GM12878 (cell line): ENCODE measurements at regions not wholly inside any gene's neighbourhood (a gene's known extent, or its start where the extent isn't known, plus 50 kb on each side); places are given as distances from the start of the nearest gene placed in this dataset.

Source experiments
- ATAC-seq: fragments of 200-7000 bp; cut with Tn5 transposase; 3 replicates; pipeline ENCODE4 v1.9.1; 2020; ENCODE audit warnings: mild to moderate bottlenecking, moderate library complexity
- BruUV-seq: library from RNA; stranded (reverse); fragments of 400-500 nt; replicated peaks from 2 replicates; lab custom pipeline; 2021; lab: Mats Ljungman, UMichigan
- CTCF ChIA-PET: fragments of 300-600 bp; sonication (Branson Sonifier 250); formaldehyde crosslinking; extraction: SDS; loops from one replicate; lab custom pipeline; 2021; ENCODE audit warnings: inconsistent platforms; lab: Yijun Ruan, JAX
- POLR2A ChIA-PET: fragments of 350-600 bp; formaldehyde crosslinking; extraction: SDS; loops from one replicate; lab custom pipeline; 2021; ENCODE audit warnings: inconsistent platforms; lab: Charles Lee
- RAD21 ChIA-PET: fragments of 300-600 bp; sonication (Branson Sonifier 250); formaldehyde crosslinking; loops from one replicate; lab custom pipeline; 2023; ENCODE audit warnings: antibody characterized with exemption; ENCODE audit not compliant: unreplicated experiment; lab: Charles Lee
- SMC1A ChIA-PET: fragments of 300-600 bp; sonication (Branson Sonifier 250); formaldehyde crosslinking; loops from one replicate; lab custom pipeline; 2023; ENCODE audit not compliant: unreplicated experiment, uncharacterized antibody; lab: Charles Lee
- DNase-seq: peaks from one replicate; pipeline ENCODE4 v3.0.0-alpha.2; 2011; ENCODE audit warnings: low read depth, low spot score
- FAIRE-seq: peaks from 3 replicates; lab custom pipeline; 2011; peaks lifted over from hg19 to GRCh38; lab: Jason Lieb, UNC
- H2AFZ ChIP-seq: 2 replicates; pipeline ENCODE4 v1.6.0; 2011; ENCODE audit warnings: low read depth, low read length, control low read depth; ENCODE audit not compliant: control insufficient read depth
- H3K27ac ChIP-seq: 2 replicates; pipeline ENCODE4 v1.5.1; 2011; ENCODE audit warnings: control low read depth; ENCODE audit not compliant: control insufficient read depth, insufficient read depth
- H3K27me3 ChIP-seq, 2 experiments: replicated peaks in 1 of 2; 2 replicates each; pipeline versions ENCODE4 v1.6.0 to v1.6.1; 2011; ENCODE audit warnings: low read length in 1 of 2; ENCODE audit not compliant: control insufficient read depth in 2 of 2, insufficient read depth in 2 of 2
- H3K36me3 ChIP-seq, 2 experiments: 2 replicates each; pipeline ENCODE4 v1.5.1; 2011; ENCODE audit warnings: low read length in 1 of 2; ENCODE audit not compliant: control insufficient read depth in 2 of 2, insufficient read depth in 2 of 2
- H3K4me1 ChIP-seq: 2 replicates; pipeline ENCODE4 v1.6.1; 2011; ENCODE audit warnings: mild to moderate bottlenecking, low read length, moderate library complexity, mixed read lengths; ENCODE audit not compliant: control insufficient read depth, insufficient read depth
- H3K4me2 ChIP-seq: 2 replicates; pipeline ENCODE4 v1.6.0; 2011; ENCODE audit warnings: control low read depth; ENCODE audit not compliant: control insufficient read depth, insufficient read depth
- H3K4me3 ChIP-seq: fragments of 200-600 bp; sonication (generic); 2 replicates; pipeline ENCODE4 v1.5.1; 2016
- H3K79me2 ChIP-seq: 2 replicates; pipeline ENCODE4 v1.6.0; 2011; ENCODE audit warnings: low read length; ENCODE audit not compliant: control insufficient read depth, insufficient read depth
- H3K9ac ChIP-seq: 2 replicates; pipeline ENCODE4 v1.8.0; 2011; ENCODE audit warnings: low read length, control low read depth, mixed read lengths; ENCODE audit not compliant: control insufficient read depth, insufficient read depth
- H3K9me3 ChIP-seq: replicated peaks from 3 replicates; pipeline ENCODE4 v1.5.1; 2011; ENCODE audit warnings: mild to moderate bottlenecking, low read length; ENCODE audit not compliant: control insufficient read depth, insufficient read depth
- H4K20me1 ChIP-seq: 2 replicates; pipeline ENCODE4 v1.6.0; 2011; ENCODE audit not compliant: control insufficient read depth, insufficient read depth
- EZH2 ChIP-seq: IDR thresholded peaks from 2 replicates; pipeline ENCODE4 v1.6.1; 2012; ENCODE audit warnings: low read depth, mild to moderate bottlenecking, control low read depth, inconsistent platforms, low read length, borderline replicate concordance; ENCODE audit not compliant: control insufficient read depth
- FOXK2 ChIP-seq: fragments of 450-650 bp; IDR thresholded peaks from 2 replicates; pipeline ENCODE4 v1.6.1; 2017; ENCODE audit warnings: mild to moderate bottlenecking, moderate library complexity
- HDGF ChIP-seq: fragments of 450-650 bp; IDR thresholded peaks from 2 replicates; pipeline ENCODE4 v1.6.1; 2016; ENCODE audit warnings: antibody characterized with exemption
- MXI1 ChIP-seq: fragments of 150-350 bp; IDR thresholded peaks from 2 replicates; pipeline ENCODE4 v1.6.1; 2011; ENCODE audit warnings: low read depth, mild to moderate bottlenecking, inconsistent platforms, low read length, improper control_type of control experiment
- NFYB ChIP-seq: IDR thresholded peaks from 2 replicates; pipeline ENCODE4 v1.6.1; 2011; ENCODE audit warnings: low read depth, mild to moderate bottlenecking, low read length, improper control_type of control experiment, moderate library complexity; ENCODE audit not compliant: insufficient read depth
- STAT3 ChIP-seq: IDR thresholded peaks from 2 replicates; pipeline ENCODE4 v1.6.1; 2011; ENCODE audit warnings: low read depth, low read length, improper control_type of control experiment
- WGBS: methylation state at CpG from one replicate; pipeline ENCODE4 v1.1.6; 2016; ENCODE audit warnings: low lambda C conversion rate; ENCODE audit not compliant: insufficient replicate concordance, insufficient coverage; ENCODE audit errors: missing lambda C conversion rate; 5-methylcytosine and 5-hydroxymethylcytosine counted together
- in situ Hi-C: fragments of 300-500 bp; cut with MboI; formaldehyde crosslinking; loops from 9 replicates; pipeline ENCODE4 v1.14.3; 2018; ENCODE audit warnings: mixed read lengths
- intact Hi-C: fragments of 100-400 bp; cut with micrococcal nuclease; formaldehyde crosslinking; loops from one replicate; pipeline ENCODE4 v1.14.2; 2022; ENCODE audit not compliant: unreplicated experiment
- TF ChIP-seq, protein P1 (sequence below): fragments of 450-650 bp; IDR thresholded peaks from 2 replicates; pipeline ENCODE4 v1.6.1; 2018; ENCODE audit warnings: borderline replicate concordance, mild to moderate bottlenecking; ENCODE audit not compliant: partially characterized antibody

DNA sequence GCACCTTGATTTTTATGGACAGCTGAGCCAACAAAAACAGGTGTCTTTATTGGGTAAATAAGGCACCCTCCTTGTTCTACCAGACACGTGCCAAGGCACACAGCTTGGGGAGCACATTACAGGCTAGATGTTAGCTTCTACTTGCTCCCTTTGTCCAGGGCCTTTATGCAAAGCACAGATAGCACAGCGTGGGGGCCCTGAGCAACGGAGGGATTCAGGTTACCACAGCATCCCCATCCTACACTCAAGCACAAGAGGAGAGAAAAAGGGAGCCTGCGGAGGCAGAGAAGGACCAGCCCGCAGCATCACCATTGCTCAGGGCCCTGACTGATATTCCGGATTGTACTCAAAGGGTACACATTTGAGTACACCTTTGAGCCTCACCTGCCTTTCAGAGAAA is 181.7 kb upstream of the KIF2A start:
- WGBS = 41% methylated on average over 6 of the region's 6 CpGs
- ChIA-PET POLR2A (no interaction called here), RAD21 (no interaction called here), CTCF (interaction anchor here (1.1 kb wide), 1 partner anchor 9 kb away, joined by 4 read pairs; no protein-coding TSS in a partner anchor), SMC1A (no interaction called here)
- in situ Hi-C loops = no loop called here
- FAIRE-seq (no peak), ATAC-seq (no peak), DNase-seq (no peak)
- no peaks in the 10 kb centered on the region for H3K4me1 ChIP-seq
- no peak for TF ChIP-seq STAT3
- TF ChIP-seq, protein P1, sequence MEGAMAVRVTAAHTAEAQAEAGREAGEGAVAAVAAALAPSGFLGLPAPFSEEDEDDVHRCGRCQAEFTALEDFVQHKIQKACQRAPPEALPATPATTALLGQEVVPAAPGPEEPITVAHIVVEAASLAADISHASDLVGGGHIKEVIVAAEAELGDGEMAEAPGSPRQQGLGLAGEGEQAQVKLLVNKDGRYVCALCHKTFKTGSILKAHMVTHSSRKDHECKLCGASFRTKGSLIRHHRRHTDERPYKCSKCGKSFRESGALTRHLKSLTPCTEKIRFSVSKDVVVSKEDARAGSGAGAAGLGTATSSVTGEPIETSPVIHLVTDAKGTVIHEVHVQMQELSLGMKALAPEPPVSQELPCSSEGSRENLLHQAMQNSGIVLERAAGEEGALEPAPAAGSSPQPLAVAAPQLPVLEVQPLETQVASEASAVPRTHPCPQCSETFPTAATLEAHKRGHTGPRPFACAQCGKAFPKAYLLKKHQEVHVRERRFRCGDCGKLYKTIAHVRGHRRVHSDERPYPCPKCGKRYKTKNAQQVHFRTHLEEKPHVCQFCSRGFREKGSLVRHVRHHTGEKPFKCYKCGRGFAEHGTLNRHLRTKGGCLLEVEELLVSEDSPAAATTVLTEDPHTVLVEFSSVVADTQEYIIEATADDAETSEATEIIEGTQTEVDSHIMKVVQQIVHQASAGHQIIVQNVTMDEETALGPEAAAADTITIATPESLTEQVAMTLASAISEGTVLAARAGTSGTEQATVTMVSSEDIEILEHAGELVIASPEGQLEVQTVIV = no peak
- no peak for TF ChIP-seq NFYB
- TF ChIP-seq HDGF = no peak
- no peak for TF ChIP-seq EZH2
- no peak for TF ChIP-seq MXI1
- TF ChIP-seq FOXK2 = no peak
- no peak overlapping the region for H2AFZ ChIP-seq
- H3K9ac ChIP-seq = no peak overlapping the region
- H3K27ac ChIP-seq = no peak overlapping the region
- H3K4me2 ChIP-seq = no peak overlapping the region
- no peaks in the 10 kb centered on the region for H3K79me2 ChIP-seq
- no peaks in the 10 kb centered on the region for H3K9me3 ChIP-seq
- no peaks in the 10 kb centered on the region for H3K27me3 ChIP-seq
- intact Hi-C loops = no loop called here
- no peaks in the 10 kb centered on the region for H4K20me1 ChIP-seq
- H3K4me3 ChIP-seq = no peak overlapping the region
- H3K36me3 ChIP-seq = no peaks in the 10 kb centered on the region
- BruUV-seq = no TSS peak
